22Rv1 (cell line): ENCODE measurements at regions not wholly inside any gene's neighbourhood (a gene's known extent, or its start where the extent isn't known, plus 50 kb on each side); places are given as distances from the start of the nearest gene placed in this dataset.

Experiments
- CTCF ChIP-seq: fragments of 450-650 bp; IDR thresholded peaks from 2 replicates; pipeline ENCODE4 v1.5.1; 2017; ENCODE audit warnings: mild to moderate bottlenecking
- ZFX ChIP-seq: fragments of 450-650 bp; IDR thresholded peaks from 2 replicates; pipeline ENCODE4 v1.6.1; 2017; ENCODE audit warnings: antibody characterized with exemption, borderline replicate concordance

- TF ChIP-seq CTCF (no peak), ZFX (no peak)
Measured at GRCh38 chr15:31799319-31799714, 231.0 kb upstream of the CHRNA7 start.
